ENCODE measurements at regions not wholly inside any gene's neighbourhood (a gene's known extent, or its start where the extent isn't known, plus 50 kb on each side); places are given as distances from the start of the nearest gene placed in this dataset.

DNA sequence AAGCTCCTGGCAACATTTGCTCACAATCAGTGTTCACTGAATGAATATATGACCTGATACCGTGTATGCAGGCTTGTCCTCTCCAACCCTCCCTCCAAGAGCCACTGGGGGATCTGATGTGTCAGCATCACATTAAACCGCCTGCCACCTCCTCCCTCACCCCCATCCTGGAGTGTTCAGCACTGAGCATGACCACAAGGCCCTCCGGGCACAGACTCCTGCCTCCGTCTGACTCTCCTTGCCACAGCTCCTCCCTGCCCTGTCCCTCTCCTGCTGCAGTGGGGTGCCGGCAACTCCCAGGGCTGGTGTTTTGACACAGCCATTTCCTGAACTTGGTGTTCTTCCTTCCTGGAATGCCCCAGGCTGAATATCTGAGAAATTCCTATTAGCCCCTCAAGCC is 136.7 kb downstream of the FCRL5 start:
- no peaks in the 10 kb centered on the region for H3K4me1 ChIP-seq (ENCODE audit: insufficient read depth, low read length)
- no peaks in the 10 kb centered on the region for H4K20me1 ChIP-seq (ENCODE audit: insufficient read depth, low read length)
- H2AFZ ChIP-seq (ENCODE audit: low read depth, low read length), result no peak overlapping the region
- H3K36me3 ChIP-seq (ENCODE audit: insufficient read depth, low read length), result no peaks in the 10 kb centered on the region
- H3K9me3 ChIP-seq (ENCODE audit: insufficient read depth, low read depth, low read length), result no peaks in the 10 kb centered on the region
- FAIRE-seq (no peak), DNase-seq (ENCODE audit: low read depth) (no peak)
- no peak overlapping the region for H3K27ac ChIP-seq (ENCODE audit: low read depth, low read length)
- Mint-ChIP-seq H3K27ac (ENCODE audit: unreplicated experiment) (no peak overlapping the region), H3K4me3 (ENCODE audit: unreplicated experiment) (no peak overlapping the region), H3K36me3 (ENCODE audit: low read depth, unreplicated experiment) (no peaks in the 10 kb centered on the region), H3K4me1 (ENCODE audit: low read depth, unreplicated experiment) (no peaks in the 10 kb centered on the region), H3K27me3 (ENCODE audit: low read depth, unreplicated experiment) (peaks cover 50% of the 10 kb centered on the region), H3K9me3 (ENCODE audit: unreplicated experiment) (peaks cover 4% of the 10 kb centered on the region)
- TF ChIP-seq, protein P1, sequence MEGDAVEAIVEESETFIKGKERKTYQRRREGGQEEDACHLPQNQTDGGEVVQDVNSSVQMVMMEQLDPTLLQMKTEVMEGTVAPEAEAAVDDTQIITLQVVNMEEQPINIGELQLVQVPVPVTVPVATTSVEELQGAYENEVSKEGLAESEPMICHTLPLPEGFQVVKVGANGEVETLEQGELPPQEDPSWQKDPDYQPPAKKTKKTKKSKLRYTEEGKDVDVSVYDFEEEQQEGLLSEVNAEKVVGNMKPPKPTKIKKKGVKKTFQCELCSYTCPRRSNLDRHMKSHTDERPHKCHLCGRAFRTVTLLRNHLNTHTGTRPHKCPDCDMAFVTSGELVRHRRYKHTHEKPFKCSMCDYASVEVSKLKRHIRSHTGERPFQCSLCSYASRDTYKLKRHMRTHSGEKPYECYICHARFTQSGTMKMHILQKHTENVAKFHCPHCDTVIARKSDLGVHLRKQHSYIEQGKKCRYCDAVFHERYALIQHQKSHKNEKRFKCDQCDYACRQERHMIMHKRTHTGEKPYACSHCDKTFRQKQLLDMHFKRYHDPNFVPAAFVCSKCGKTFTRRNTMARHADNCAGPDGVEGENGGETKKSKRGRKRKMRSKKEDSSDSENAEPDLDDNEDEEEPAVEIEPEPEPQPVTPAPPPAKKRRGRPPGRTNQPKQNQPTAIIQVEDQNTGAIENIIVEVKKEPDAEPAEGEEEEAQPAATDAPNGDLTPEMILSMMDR (IDR thresholded peaks at IDR 0.05; ENCODE audit: insufficient read depth, low read depth, low read length), result no peak
- no peak for TF ChIP-seq EZH2 (IDR thresholded peaks at IDR 0.05; ENCODE audit: insufficient read depth, low read length)
- H3K4me2 ChIP-seq (ENCODE audit: low read length), result no peak overlapping the region
- no peaks in the 10 kb centered on the region for H3K79me2 ChIP-seq (ENCODE audit: insufficient read depth, low read length)
- no peak overlapping the region for H3K9ac ChIP-seq (ENCODE audit: low read length)
- H3K27me3 ChIP-seq (ENCODE audit: insufficient read depth, low read length), result no peaks in the 10 kb centered on the region
- H3K4me3 ChIP-seq (ENCODE audit: insufficient read depth, low read depth, low read length), result no peak overlapping the region

DNA sequence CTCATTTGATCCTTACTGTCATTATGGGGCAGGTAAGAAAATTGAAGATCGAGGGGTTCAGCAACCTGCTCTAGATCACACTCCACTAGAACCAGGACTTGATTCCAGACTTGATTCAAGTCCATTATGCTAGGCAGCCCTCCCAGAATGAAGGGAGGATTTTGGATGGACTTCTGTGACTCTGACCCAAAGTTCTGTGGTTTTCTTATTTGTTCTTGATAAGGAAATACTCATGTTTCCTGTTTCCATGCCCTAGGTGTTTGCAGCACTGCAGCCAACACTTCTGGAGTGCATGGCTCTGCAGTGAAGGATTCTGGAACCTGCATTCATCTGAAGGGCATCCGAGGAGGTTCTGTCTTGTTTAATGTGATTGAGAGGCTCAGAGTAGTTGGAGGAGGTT is 140.0 kb downstream of the FCRL5 start:
- TF ChIP-seq, protein P1 (IDR thresholded peaks at IDR 0.05; ENCODE audit: insufficient read depth, low read depth, low read length), result no peak
- TF ChIP-seq EZH2 (IDR thresholded peaks at IDR 0.05; ENCODE audit: insufficient read depth, low read length), result no peak
- FAIRE-seq, result no peak
- peaks cover 5% of the 10 kb centered on the region for H3K9me3 Mint-ChIP-seq (ENCODE audit: unreplicated experiment)

DNA sequence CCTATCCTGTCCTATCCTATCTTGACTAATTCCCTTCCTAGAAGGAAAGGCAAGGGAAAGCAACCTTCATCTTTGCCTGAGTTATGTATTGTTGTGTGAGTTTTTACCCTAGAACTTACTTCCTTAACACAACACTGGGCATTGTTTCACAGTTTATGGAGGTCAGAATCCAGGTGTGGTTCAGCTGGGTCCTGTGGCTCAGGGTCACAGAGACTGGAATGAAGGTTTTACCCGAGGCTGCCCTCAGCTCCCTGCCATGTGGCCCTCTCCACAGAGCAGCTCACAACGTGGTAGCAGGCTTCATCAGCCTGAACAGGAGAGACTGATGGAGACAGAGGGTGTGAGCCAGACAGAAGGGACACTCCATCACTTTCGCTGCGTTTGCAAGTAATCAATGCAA is 140.5 kb downstream of the FCRL5 start:
- DNase-seq (ENCODE audit: low read depth) (no peak), FAIRE-seq (no peak)
- H3K27me3 ChIP-seq (ENCODE audit: insufficient read depth, low read length), result no peaks in the 10 kb centered on the region
- no peak overlapping the region for H3K27ac ChIP-seq (ENCODE audit: low read depth, low read length)
- no peaks in the 10 kb centered on the region for H3K36me3 ChIP-seq (ENCODE audit: insufficient read depth, low read length)
- no peak for TF ChIP-seq EZH2 (IDR thresholded peaks at IDR 0.05; ENCODE audit: insufficient read depth, low read length)
- TF ChIP-seq, protein P1 (IDR thresholded peaks at IDR 0.05; ENCODE audit: insufficient read depth, low read depth, low read length), result no peak
- H3K36me3 Mint-ChIP-seq (ENCODE audit: low read depth, unreplicated experiment), result no peaks in the 10 kb centered on the region
- no peak overlapping the region for H3K4me3 ChIP-seq (ENCODE audit: insufficient read depth, low read depth, low read length)
- no peaks in the 10 kb centered on the region for H3K9me3 ChIP-seq (ENCODE audit: insufficient read depth, low read depth, low read length)
- peaks cover 36% of the 10 kb centered on the region for H3K27me3 Mint-ChIP-seq (ENCODE audit: low read depth, unreplicated experiment)
- H3K4me3 Mint-ChIP-seq (ENCODE audit: unreplicated experiment), result no peak overlapping the region
- H3K4me2 ChIP-seq (ENCODE audit: low read length), result no peak overlapping the region
- peaks cover 1% of the 10 kb centered on the region for H3K9me3 Mint-ChIP-seq (ENCODE audit: unreplicated experiment)
- H2AFZ ChIP-seq (ENCODE audit: low read depth, low read length), result no peak overlapping the region
- H3K9ac ChIP-seq (ENCODE audit: low read length), result no peak overlapping the region
- no peak overlapping the region for H3K27ac Mint-ChIP-seq (ENCODE audit: unreplicated experiment)
- H3K79me2 ChIP-seq (ENCODE audit: insufficient read depth, low read length), result no peaks in the 10 kb centered on the region
- H3K4me1 Mint-ChIP-seq (ENCODE audit: low read depth, unreplicated experiment), result no peaks in the 10 kb centered on the region
- H4K20me1 ChIP-seq (ENCODE audit: insufficient read depth, low read length), result no peaks in the 10 kb centered on the region
- H3K4me1 ChIP-seq (ENCODE audit: insufficient read depth, low read length), result no peaks in the 10 kb centered on the region

More for the DNA sequence above, 140.0 kb downstream of the FCRL5 start:
- Mint-ChIP-seq H3K36me3 (ENCODE audit: low read depth, unreplicated experiment) (no peaks in the 10 kb centered on the region), H3K27ac (ENCODE audit: unreplicated experiment) (no peak overlapping the region), H3K27me3 (ENCODE audit: low read depth, unreplicated experiment) (peaks cover 41% of the 10 kb centered on the region), H3K4me3 (ENCODE audit: unreplicated experiment) (no peak overlapping the region), H3K4me1 (ENCODE audit: low read depth, unreplicated experiment) (no peaks in the 10 kb centered on the region)
- Histone ChIP-seq H3K36me3 (ENCODE audit: insufficient read depth, low read length) (no peaks in the 10 kb centered on the region), H3K9me3 (ENCODE audit: insufficient read depth, low read depth, low read length) (no peaks in the 10 kb centered on the region), H3K4me2 (ENCODE audit: low read length) (no peak overlapping the region), H3K4me3 (ENCODE audit: insufficient read depth, low read depth, low read length) (no peak overlapping the region), H3K79me2 (ENCODE audit: insufficient read depth, low read length) (no peaks in the 10 kb centered on the region), H3K27ac (ENCODE audit: low read depth, low read length) (no peak overlapping the region), H2AFZ (ENCODE audit: low read depth, low read length) (no peak overlapping the region), H4K20me1 (ENCODE audit: insufficient read depth, low read length) (no peaks in the 10 kb centered on the region), H3K4me1 (ENCODE audit: insufficient read depth, low read length) (no peaks in the 10 kb centered on the region), H3K27me3 (ENCODE audit: insufficient read depth, low read length) (no peaks in the 10 kb centered on the region), H3K9ac (ENCODE audit: low read length) (no peak overlapping the region)
- DNase-seq (ENCODE audit: low read depth), result no peak
